ENCODE measurements at regions not wholly inside any gene's neighbourhood (a gene's known extent, or its start where the extent isn't known, plus 50 kb on each side); places are given as distances from the start of the nearest gene placed in this dataset.

- DNase-seq: no peak
Observed at GRCh38 chr13:50071379-50071778, 56.1 kb downstream of the KCNRG start.

- DNase-seq: no peak
Observed at GRCh38 chr13:50072676-50073075, 57.4 kb downstream of the KCNRG start.

DNA sequence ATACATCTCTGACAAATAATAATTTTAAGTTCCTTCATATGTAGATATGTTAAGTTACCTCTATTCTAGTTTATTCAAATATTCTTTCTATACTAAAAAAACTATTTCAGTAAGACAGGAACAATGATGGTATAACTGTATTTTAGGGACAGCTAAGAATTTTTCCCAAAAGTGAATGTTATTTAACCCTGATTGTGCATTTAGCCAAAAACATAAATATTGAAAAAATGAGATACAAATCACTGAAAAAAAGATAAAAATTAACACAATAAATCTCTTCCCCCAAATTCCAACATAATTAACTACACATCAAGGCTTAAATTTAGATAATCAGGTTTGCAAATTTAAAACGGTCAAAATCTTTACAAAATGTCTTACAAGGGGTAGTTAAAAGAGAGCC is 58.1 kb downstream of the KCNRG start:
- no peak for DNase-seq

DNA sequence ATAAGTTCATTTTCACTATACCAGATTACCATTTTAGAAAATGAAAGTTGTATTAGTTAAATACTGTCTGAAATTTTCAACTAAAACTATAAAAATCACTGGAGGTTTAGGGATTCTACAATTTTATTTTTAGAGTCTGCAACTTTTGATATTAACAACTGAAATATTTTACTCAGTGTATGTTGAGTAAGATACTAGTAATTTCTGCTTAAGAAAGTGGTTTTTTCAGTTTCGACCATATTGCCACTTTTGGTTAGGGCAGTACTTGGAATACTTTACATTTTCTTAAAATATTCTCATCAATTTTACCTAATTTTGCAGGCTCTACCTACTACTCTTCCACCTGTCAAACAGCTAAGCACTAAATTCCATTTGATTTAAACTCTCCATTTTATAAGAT is 59.6 kb downstream of the KCNRG start:
- DNase-seq: no peak

DNA sequence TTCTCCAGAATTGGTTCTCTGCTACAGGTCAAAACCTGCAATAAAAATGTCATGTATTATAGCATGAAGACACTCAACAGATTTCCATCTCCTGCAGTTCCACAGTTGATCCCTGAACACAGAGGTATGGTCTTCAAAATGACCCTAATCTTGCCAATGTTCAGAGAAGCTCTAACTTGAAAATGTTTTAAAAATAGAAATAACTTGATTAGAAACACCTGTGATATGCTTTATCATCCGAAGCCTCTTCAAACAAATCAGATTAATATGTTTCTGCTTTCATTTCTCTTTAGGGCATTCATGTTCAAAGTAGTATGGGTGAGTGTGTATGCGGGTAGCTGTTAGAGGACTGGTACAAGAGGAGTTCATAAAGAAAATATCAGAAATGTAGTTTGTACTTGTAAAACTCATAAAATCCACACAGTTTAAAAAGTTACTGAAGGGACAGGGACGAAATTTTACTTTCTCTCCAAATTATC is 60.4 kb downstream of the KCNRG start:
- DNase-seq: no peak

- DNase-seq: no peak
Observed at GRCh38 chr13:50077431-50077830, 62.2 kb downstream of the KCNRG start.

DNA sequence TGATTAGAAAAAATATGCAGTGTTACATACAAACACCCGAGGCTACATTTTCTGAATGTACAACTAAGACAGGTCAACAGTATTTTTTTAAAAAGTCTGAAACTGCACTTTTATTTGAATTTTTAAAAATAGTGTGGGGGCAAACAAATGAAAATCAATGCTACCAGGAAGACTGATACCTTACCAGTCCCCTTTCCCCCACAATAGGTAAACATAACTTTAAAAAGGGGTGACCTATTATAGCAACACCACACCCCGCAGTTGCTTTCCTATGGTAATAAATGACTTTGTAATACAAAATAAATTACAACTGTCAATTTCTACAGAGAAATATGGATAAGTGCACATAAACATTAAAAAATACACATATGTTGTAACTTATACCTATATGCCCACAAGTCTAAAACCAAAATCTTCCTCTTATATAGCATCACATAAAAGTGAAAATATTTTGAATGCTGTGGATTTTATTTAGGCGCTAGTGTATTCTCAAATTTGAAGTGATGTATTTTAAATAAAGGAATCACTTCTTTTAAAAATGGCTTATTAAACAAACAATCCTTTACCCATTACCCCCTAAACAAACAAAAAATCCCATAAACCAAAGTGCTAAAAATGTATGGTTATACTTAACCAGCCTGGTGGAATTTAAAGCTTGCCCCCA is 63.1 kb downstream of the KCNRG start:
- DNase-seq: no peak

DNA sequence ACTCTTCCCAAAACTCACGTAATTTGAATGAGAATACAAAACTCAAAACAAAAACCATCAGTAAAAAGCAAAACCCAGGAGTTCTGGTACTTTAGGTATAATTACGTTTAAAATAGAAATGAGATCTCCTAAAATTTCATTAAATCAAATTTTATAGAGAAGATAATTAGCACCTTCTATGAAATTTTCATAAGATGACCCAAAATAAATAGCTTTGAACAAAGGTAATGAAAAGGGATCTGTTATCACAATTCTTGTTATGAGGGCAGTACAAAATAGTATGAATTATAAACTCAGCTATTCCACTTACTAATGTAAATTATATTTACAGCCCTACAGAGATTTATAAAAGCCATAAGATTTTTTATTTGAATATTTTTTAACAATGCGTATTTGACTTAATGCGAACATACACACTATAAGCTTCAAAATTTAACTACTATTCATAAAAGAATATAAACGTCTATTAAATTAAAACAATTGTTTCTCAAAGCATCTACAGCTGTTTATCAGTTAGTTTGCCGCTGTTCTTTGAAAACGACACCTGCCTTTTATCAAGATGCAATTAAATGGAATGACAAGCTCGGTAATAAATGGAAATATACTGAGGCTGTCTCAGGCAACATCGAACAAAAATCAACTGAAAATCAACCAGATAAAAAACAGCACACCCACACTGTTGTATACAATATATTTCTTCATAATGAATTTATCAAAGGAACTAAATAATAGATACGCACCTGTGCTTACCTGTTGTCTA is 63.8 kb downstream of the KCNRG start:
- DNase-seq: no peak

DNA sequence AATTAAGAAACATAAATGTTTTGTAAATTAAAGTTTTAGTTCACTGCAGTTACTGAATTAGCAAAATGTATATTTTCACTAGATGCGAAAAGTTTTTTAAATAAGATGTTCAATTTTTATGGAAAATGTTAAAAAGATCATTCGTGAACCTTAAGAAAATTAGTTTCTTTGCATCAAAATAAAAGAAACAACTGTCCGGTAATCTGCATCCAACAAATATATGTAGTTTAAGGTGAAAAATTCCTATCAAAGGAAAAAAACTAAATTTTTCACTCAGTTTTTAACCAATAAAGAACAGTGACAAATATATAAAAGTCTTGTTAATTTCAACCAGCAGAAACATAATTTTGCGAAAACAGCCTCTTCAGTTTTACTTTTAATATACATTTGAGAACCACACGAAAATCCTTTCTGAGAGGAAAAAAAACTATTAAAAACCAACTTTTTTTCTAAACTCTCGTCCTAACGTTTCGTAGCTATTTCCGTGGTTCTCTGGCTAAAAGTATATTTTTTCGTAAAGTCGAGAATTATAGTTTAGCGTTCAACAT is 64.5 kb downstream of the KCNRG start:
- no peak for DNase-seq

DNA sequence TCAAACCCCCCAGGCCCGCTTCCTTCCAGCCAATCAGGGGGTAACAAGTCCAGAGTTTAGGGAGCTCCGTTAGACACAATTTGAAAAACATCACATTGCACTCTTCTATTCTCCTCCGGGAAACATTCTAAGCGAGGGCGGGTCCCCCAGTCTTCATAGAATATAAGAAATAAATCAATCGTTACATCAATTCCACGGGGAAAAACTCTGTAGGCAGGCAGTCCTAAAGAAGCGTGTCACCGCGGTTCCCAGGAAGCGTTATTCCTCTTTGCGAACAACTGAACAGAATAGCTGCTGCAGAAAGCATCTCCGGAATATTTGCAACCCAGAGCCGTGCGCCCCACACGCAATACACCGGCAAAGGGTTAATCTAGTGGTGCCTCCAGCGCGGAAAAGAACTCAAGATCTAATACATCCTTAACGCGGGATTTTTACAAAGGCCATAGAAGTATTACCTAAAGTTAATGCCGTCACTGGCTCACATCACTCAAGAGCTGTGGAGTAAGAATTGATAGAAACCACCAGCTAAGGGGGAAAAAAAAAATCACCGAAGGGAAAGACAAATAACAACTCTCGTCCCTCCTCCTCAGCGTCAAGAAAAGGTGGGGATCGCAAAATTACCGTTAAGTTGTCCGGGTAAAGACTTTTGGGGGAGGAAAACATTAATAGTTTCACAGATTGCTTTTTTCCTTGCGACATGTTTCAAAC is 65.1 kb downstream of the KCNRG start:
- DNase-seq: peak; percentile 32

DNA sequence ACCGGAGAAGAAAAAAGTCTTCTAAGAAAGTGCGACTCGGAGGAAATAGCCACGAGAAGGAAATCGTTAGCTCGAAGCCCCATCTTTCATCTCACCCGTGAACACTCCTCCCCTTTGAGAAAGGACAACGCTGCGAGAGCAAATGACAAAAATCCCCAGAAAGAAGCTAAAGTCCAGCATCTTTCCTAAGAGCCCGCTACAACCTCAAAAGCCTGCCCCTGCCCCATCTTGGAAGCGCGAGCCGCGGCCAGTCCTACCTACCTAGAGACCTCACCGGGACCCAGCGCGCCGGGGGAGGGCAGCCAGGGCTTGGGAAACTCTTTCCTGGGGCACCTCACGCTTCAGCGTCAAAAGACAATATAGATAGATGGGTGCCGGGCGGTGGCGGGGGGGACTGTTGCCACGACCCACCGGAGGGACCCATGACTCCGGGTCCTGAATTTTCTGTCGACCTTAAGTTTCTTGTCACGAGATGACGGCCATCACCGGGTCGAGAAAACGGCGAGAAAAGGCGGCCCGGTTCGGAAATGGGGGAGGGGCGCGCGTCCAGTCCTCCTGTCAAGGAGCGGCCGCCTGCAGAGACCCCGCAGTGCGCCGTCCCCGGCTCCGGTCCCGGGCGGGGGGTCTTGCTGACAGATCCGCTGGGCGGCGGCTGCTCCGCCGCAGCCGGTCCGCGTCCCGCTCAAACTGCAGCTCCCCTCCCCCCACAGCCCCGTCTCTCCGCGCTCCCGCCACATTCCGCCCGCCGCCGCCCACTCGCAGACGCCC is 65.9 kb downstream of the KCNRG start:
- no peak for DNase-seq

- peak; percentile 99 for DNase-seq
Observed at GRCh38 chr13:50081679-50082425, 66.6 kb downstream of the KCNRG start.

- DNase-seq: peak; percentile 88
Observed at GRCh38 chr13:50082426-50083281, 67.4 kb downstream of the KCNRG start.

GRCh38 chr13:50085063-50085462 is 69.8 kb downstream of the KCNRG start:
- no peak for DNase-seq

GRCh38 chr13:50089633-50090032 is 74.4 kb downstream of the KCNRG start:
- no peak for DNase-seq

DNA sequence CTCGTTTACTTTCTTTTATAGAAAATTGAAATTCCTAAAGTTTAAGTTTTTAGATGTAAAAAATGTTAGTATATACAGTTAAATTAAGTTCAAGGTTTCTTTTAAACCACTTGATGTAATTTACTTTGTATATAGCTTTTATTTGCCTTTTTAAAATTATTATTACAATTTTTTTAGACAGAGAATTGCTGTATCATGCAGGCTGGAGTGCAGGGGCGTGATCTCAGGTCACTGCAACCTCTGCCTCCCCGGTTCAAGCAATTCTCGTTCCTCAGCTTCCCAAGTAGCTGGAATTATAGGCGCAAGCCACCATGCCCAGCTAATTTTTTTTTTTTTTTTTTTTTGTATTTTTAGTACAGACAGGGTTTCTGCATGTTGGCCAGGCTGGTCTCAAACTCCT is 75.0 kb downstream of the KCNRG start:
- no peak for DNase-seq

GRCh38 chr13:50094615-50095293 is 79.5 kb downstream of the KCNRG start:
- DNase-seq: no peak

GRCh38 chr13:50098693-50099092 is 83.4 kb downstream of the KCNRG start:
- DNase-seq: peak; percentile 19

GRCh38 chr13:50099473-50099872 is 84.2 kb downstream of the KCNRG start:
- no peak for DNase-seq

GRCh38 chr13:50101590-50101989 is 86.3 kb downstream of the KCNRG start:
- no peak for DNase-seq
